GM18508 (cell line): ENCODE measurements at regions not wholly inside any gene's neighbourhood (a gene's known extent, or its start where the extent isn't known, plus 50 kb on each side); places are given as distances from the start of the nearest gene placed in this dataset.
"Not testable (repeated sequence)": the region's sequence is repeated elsewhere in the genome, so short reads cannot be mapped to it uniquely, and the experiment has no call there.

Experiments used
- ATAC-seq: cut with Tn5 transposase; IDR thresholded peaks from one replicate; pipeline ENCODE4 v1.9.1; 2021; ENCODE audit warnings: moderate number of reproducible peaks; ENCODE audit not compliant: insufficient read depth, unreplicated experiment

DNA sequence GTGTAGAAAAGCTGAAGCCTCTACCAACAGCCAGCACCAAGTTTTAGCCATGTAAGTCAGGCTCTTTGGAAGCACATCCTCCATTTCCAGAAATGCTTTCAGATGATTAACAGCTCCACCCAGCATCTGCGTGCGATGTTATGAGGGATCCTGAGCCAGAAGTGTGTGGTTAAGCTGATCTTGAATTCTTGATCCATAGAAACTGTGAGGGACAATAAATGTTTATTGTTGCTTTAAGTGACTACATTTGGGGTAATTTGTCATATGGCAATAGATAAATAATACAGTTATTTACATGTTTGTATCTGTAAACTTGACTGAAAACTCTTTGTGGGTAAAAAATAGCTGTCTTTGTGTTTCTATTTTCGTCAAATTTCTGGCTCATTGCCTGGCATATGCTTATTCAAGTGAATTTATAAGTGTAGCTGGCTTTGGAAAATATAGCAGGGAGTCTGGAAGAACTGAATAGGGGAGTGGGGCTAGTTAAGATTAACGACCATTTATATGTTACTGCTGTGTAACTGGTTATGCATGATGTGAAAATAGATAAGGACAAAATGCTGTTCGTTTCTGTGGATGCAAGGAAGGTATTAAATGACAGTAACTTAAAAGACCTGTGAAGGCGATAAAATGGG, 234.1 kb downstream of the LRRC70 start:
- no peak for ATAC-seq

DNA sequence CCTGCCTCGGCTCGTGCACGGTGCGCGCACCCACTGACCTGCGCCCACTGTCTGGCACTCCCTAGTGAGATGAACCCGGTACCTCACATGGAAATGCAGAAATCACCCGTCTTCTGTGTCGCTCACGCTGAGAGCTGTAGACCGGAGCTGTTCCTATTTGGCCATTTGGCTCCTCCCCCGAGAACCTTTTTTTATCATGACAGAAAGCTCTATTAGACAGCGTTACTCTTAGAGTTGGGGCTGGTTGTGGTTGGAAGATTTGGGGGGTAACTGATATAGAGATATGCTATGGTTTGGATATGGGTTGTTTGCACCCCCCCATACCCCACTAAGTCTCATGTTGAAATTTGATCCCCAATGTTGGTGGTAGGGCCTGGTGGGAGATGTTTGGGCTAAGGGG, 226.2 kb downstream of the LRRC70 start:
- not testable (repeated sequence) for ATAC-seq

DNA sequence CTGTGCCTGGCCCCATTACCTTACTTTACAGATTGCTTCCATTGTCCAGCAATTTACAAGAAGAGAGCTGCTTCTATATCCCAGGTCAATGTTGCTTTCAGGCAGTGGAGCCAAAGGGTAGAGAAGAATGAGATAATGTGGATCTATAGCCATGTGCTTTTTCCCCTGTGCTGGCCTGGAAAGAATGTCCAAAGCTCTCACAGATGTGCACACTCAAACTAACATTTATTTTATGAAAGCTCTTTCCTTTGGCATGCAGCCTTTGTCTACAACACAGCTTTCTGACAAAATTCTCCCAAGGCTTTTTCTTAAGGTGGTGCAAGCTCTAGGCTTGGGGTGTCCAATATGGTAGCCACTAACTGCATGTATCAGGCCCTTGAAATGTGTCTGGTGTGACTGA, 217.3 kb downstream of the LRRC70 start:
- ATAC-seq, result no peak

DNA sequence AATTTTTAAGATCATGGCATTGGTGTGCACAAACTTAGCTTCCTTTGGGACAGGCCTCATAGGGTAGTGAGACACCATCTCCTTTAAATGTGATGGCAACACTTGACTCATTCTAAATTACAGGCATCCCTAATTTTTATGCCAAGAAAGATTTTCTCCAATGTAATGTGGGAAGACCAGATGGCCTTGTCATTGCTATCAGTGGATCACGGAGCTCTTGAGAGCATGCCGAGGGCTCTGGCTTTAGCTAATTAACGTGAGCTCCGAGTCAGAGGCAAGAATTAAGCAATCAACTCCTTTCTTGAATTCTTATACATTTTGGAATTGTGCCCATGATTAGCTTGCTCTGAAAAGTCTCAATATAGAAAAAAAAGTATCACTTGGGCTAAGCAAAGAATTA, 215.8 kb downstream of the LRRC70 start:
- no peak for ATAC-seq

DNA sequence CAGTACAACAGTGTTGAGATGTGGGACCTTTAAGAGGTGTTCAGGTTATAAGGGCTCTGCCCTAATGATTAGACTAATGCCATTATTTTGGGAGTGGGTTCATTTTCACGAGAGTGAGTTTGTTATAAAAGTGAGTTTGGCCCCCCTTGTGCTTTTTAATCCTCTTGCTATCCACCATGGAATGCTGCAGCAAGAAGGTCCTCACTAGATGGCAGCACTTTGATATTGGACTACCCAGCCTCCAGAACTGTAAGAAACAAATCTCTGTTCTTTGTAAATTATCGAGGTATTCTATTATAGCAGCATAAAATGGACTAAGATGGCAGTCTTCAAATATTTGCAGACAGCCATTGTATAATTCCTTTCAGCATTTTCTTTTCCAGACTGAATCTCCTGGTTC, 212.4 kb downstream of the LRRC70 start:
- no peak for ATAC-seq

DNA sequence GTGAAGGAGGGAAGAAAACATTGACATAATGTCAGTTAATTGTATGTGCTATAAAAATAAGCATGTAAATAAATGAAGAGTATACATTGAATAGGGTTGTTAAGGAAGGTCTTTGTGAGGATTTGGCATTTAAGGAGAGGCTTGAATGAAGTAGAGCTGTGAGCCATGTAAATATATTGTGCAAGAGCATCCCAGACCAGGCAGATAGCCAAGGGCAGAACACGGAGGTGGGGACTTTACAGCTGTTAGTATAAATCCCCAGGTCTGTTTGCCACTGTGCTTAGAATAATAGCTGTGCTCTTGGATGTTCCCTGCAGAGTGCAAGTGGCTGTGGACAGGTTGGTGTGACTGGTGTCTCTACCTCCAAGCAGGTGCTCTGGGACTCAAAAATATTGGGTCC, 211.7 kb downstream of the LRRC70 start:
- ATAC-seq, result no peak

DNA sequence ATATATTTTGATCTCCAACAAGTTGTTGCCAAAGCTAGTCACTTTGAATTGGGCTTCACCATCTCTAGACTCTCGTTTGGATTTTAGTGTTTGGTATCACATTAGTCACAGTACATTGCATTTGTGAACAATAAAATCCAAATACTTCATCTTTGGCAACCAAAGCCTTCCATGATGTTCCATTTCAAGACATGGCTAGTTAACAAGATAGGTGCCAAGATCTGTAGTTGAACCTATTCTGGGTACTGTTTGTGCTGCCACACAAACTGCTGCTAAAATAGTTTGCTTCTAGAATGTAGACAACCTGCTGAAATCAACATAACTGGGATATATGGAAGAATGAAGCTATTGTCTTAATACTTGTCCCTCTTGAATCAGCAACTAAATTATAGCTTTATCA, 207.5 kb downstream of the LRRC70 start:
- no peak for ATAC-seq

DNA sequence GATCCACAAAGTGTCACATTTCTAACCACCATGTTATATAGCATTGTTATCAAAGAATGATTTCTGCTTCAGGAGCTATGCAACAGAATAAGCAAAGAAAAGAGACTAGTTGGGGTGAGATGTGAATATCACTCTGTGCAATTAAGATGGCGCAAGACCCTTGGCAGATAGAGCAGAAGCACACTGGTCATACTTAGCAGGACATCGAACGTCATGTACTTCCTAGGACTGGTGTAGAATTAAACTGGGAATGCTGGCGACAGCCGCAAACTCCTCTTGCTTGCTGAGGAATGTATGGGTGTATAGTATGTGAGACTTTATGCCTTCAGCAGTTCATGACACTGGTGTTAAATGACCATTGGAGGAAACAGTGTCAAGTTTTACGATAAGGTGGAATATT, 207.0 kb downstream of the LRRC70 start:
- no peak for ATAC-seq

DNA sequence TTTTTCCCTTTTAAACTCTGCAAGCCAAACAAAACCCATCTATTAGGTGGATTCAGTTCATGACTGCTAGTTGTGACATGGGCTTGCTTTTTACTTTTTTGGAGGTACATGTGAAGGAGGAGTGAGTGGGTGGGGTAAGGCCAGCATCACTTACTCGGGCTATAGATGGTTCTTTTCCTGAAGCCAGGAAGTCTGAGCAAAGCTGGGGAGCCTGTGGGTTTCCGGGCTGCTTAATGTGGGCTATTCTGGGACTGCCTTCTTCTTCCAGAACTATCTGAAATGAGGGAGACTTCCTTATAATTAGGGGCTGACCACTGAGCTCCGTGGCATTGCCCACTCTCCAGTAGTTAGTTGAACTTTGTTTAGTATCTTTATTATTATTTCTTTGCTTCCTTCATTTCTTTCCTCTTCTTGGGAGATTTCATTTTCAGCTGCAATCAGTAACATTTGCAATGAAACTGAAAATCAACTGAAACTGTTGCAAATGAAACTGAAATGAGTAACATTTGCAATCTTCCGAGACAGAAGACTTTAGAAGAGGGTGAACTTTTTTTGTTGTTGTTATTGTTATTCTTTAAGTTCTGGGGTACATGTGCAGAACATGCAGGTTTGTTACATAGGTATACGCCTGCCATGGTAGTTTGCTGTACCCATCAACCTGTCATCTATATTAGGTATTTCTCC, 204.9 kb downstream of the LRRC70 start:
- ATAC-seq, result no peak

DNA sequence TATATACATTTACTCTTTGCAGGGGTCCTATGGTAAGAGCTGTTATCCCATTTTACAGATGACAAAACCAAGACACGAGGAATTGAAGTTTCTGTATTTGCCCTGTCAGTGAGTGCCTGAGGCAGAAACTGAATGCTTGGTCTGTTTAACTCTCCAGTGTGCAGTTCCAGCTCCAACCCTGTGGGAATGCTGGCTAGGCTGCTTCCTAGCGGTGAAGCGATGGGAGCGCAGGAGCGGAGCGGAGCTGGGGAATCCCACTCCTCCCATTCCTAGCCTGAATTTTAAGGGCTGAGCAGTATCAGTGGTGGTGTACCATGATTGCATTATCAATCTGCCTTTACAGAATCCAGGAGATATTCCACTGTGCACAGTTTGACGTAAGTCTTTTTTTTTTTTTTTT, 202.3 kb downstream of the LRRC70 start:
- ATAC-seq, result no peak

DNA sequence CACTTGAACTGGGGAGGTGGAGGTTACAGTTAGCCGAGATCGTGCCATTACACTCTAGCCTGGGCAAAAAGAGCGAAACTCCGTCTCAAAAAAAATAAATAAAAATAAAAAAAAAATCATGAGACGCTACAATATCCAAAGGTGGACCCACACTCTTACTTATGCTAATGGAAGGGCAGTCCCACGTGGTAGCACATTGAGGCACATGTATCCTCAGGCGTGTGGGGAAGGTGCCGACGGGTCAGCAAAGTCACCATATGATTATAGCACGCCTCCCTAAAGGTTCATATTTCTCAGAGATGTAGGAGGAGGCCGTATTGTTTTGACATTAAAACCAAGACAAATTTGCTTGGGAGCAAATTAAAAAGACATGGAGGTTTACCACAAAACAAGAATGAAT, 201.6 kb downstream of the LRRC70 start:
- no peak for ATAC-seq

DNA sequence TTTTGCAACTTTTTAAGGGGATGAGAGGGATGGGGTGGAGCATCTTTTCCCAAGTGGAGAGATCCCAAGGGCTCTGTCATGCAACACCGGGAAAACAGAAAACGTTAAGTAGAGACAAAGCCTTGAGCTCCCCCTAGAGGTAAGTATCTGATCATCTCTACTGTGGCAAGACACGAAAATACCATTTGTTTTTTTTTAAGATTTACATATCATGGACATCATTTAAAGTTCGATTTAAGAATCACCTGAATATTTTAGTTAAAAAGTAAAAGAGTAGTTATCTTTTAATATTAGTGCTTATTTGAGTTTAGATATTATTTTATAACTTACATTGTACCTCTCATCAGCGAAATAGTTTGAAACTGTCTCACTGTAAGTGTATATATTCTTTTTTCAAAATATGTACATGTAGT, 200.4 kb downstream of the LRRC70 start:
- no peak for ATAC-seq

DNA sequence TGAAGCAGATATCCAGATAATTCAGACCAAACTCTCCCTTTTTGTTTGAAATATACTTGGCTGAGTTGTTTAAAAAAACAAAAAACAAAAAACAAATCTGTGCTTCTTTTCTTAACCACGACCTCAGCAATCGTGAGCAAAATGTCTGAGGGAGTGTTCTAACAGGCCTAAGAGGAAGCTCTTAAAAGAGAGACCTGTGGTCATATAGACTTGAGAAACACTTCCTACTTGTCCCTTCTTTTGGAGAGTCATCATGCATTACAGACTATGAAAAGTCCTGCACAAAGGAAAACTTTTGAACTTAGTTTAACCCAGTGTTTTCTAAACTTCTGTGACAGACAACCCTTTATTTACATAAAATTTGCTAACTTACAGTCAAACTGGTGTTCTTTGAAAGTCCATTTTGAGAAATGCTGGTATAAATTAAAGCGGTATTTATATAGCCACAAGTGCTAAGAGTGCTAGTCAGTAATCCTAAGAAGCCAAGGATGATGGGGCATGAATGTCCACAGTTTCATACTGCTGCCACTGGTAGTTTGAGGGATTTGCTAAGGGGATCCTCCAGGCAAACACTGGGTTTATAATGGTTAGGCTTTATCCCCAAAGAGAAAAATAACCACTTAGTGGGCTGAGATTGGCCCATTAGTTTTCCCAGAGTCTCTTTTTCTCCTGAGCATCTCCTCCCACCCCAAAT, 199.8 kb downstream of the LRRC70 start:
- no peak for ATAC-seq

DNA sequence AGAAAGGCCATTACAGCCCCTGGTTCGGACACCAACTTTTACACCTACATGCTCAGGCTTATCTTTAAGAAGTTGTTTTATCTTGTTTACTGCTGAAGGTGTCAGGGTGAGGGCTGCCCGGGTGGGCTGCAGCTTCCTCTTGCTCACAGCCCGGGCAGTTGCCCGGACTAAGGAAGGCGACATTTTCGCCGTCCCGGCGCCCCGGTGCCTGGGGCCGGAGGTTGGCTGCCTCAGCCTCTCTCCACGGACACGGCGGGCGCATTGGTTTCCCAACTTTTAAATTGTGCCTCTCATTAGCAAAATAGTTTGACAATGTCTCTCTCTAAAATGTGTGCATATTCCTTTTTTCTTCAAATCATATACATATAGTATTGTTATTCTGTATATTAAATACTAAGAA, 198.5 kb downstream of the LRRC70 start:
- ATAC-seq, result not testable (repeated sequence)

DNA sequence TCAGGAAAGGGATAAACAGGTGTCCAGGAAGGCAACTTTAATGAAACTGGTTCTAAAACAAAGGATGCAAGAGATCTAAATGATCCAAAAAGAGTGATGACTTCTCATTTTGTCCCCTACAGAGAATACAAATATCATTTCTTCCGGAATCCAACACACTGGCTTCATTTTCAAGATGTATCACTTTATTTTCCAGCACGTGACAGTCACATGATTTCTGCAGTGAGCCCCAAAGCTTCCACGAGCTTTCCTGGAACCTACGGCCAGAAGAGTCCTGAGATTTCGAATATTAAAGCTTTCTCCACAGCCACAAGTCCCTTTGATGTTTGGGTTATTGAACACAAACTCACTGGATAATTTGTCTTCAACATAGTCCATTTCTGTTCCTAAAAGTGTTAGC, 198.0 kb downstream of the LRRC70 start:
- ATAC-seq, result not testable (repeated sequence)

DNA sequence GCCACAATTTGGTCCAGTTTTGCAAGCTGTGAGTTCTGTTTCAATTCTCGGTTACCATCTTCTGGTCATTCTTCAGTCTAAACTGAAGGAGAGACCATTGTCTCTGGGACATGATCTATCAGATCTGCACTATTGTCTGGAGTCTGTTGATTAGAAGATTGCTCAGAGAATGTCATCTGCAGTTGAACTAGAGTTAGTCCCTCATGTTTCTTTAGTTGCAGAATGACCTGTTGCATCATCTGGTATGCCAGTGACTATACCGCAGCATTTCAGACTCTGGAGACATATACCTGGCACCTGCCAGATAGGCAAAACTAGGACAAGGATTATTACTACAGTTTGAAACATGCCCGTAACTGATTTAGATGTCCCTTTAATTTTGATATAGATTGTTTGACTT, 194.8 kb downstream of the LRRC70 start:
- ATAC-seq, result no peak

DNA sequence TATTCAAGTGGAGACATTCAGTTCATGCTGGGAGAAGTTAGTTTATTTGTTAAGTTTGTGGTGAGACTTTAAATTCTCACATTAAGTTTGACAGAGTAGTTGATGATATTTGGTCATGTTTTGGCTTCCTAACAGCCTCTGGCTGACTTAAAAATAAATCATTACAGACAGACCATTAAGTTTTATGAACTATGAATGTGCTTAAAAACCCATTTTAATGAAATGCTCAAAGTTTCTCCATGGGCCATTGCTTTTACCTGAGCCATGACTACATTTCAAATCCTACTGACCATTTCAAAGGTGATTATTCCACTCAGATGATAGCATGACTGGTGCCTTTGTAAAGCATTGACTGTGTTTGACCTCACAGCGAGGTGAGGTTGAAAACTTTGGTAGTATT, 192.7 kb downstream of the LRRC70 start:
- no peak for ATAC-seq

DNA sequence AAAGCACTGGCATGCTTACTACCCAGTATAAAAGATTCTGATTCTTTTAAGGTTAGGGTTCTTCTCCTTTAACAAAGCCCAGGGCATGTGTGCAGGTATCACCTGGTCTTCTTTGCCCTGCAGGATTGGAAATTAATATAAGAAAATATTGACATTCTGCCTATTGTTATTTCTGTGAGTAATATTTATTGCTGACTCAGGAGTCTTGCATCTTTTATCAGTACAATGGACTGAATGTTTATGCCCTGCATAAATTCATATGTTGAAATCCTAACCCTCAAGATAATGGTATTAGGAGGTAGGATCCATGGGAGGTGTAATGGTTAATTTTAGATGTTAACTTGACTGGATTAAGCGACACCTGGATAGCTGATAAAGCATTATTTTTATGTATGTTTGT, 189.0 kb downstream of the LRRC70 start:
- ATAC-seq, result no peak

DNA sequence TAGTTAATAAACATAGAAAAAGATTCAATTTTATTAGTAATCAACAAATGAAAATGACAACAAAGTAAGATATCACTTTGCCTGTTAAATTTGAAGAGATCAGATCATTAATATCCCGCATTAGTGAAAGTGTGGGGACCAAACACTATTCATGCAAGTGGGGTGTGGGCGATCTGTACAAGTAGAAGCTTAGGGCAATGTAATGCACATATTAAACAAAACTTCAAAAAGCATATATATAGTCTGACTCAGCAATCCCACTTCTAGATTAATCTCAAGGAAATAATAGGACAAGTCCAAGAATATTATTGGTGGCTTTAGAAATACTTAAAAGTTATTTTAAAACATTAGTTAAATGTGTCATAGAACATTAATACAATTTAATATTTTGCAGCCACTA, 188.5 kb downstream of the LRRC70 start:
- ATAC-seq, result no peak

DNA sequence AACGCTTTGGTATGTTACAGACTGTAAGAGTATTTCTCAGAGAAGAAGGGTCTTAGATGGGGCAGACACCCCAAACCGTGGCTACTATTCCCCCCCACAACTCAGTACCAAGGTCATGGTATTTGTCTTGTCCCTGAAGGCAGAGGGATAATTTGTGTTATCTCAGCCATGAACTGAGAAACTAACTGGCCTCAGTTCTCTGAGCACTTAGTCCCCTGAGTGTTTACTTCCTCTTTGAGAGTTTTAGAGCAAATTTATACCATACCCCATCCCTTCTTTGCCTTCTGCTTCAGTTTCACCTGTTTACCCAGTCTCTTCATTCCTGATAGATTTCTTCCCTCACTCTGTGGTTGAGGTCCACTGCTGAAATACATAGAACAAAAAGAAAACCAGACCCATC, 183.9 kb downstream of the LRRC70 start:
- ATAC-seq, result no peak

DNA sequence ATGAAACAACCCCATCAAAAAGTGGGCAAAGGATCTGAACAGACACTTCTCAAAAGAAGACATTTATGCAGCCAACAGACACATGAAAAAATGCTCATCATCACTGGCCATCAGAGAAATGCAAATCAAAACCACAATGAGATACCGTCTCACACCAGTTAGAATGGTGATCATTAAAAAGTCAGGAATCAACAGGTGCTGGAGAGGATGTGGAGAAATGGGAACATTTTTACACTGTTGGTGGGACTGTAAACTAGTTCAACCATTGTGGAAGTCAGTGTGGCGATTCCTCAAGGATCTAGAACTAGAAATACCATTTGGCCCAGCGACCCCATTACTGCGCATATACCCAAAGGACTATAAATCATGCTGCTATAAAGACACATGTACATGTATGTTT, 179.1 kb downstream of the LRRC70 start:
- ATAC-seq, result not testable (repeated sequence)

DNA sequence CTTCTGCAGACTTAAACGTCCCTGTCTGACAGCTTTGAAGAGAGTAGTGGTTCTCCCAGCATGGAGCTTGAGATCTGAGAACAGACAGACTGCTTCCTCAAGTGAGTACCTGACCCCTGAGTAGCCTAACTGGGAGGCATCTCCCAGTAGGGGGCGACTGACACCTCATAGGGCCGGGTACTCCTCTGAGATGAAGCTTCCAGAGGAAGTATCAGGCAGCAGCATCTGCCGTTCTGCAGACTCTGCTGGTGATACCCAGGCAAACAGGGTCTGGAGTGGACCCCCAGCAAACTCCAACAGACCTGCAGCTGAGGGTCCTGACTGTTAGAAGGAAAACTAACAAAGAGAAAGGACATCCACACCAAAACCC, 174.4 kb downstream of the LRRC70 start:
- not testable (repeated sequence) for ATAC-seq
